ENCODE measurements at regions not wholly inside any gene's neighbourhood (a gene's known extent, or its start where the extent isn't known, plus 50 kb on each side); places are given as distances from the start of the nearest gene placed in this dataset.

- no peaks in the 10 kb centered on the region for H3K9me3 ChIP-seq
- no peak overlapping the region for H3K4me3 ChIP-seq
- H3K4me1 ChIP-seq: no peaks in the 10 kb centered on the region
- no peak overlapping the region for H3K27ac ChIP-seq
- no peak for DNase-seq (ENCODE audit: low spot score)
- TF ChIP-seq, protein P1, sequence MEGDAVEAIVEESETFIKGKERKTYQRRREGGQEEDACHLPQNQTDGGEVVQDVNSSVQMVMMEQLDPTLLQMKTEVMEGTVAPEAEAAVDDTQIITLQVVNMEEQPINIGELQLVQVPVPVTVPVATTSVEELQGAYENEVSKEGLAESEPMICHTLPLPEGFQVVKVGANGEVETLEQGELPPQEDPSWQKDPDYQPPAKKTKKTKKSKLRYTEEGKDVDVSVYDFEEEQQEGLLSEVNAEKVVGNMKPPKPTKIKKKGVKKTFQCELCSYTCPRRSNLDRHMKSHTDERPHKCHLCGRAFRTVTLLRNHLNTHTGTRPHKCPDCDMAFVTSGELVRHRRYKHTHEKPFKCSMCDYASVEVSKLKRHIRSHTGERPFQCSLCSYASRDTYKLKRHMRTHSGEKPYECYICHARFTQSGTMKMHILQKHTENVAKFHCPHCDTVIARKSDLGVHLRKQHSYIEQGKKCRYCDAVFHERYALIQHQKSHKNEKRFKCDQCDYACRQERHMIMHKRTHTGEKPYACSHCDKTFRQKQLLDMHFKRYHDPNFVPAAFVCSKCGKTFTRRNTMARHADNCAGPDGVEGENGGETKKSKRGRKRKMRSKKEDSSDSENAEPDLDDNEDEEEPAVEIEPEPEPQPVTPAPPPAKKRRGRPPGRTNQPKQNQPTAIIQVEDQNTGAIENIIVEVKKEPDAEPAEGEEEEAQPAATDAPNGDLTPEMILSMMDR (IDR thresholded peaks at IDR 0.05): no peak
- no peaks in the 10 kb centered on the region for H3K36me3 ChIP-seq
- no peaks in the 10 kb centered on the region for H3K27me3 ChIP-seq
Observed at GRCh38 chr3:76502076-76502475, 537.8 kb upstream of the ROBO2 start.

DNA sequence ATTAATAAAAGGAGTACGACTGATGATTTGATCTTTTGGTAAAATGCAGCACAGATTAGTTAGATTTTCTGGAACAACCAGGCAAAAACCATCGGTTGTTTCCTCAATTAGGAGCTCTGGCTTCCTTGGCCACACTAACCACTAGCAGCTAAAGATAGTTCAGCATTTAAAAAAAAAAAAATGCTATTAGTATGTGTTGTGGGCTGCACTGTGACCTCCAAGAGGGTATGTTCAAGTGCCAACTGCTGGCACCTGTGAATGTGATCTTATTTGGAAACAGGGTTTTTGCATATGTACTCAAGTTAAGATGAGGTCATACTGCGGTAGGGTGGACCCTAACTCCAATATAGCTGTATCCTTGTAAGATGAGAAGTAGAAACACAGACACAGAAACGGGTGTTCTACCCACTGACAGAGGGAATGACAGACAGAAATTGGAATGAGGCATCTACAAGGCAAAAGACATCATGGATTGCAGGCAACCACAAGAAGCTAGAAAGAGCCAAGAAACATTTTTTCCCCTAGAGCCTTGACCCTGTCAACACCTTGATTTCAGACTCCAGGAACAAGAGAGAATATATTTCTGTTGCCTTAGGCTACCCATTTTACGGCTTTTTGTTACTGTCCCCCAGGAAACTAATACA, 534.6 kb upstream of the ROBO2 start:
- H3K36me3 ChIP-seq: no peaks in the 10 kb centered on the region
- no peak overlapping the region for H3K4me3 ChIP-seq
- TF ChIP-seq, protein P1 (IDR thresholded peaks at IDR 0.05): no peak
- no peak for DNase-seq (ENCODE audit: low spot score)
- no peak overlapping the region for H3K27ac ChIP-seq
- H3K4me1 ChIP-seq: no peaks in the 10 kb centered on the region
- no peaks in the 10 kb centered on the region for H3K27me3 ChIP-seq
- H3K9me3 ChIP-seq: no peaks in the 10 kb centered on the region

DNA sequence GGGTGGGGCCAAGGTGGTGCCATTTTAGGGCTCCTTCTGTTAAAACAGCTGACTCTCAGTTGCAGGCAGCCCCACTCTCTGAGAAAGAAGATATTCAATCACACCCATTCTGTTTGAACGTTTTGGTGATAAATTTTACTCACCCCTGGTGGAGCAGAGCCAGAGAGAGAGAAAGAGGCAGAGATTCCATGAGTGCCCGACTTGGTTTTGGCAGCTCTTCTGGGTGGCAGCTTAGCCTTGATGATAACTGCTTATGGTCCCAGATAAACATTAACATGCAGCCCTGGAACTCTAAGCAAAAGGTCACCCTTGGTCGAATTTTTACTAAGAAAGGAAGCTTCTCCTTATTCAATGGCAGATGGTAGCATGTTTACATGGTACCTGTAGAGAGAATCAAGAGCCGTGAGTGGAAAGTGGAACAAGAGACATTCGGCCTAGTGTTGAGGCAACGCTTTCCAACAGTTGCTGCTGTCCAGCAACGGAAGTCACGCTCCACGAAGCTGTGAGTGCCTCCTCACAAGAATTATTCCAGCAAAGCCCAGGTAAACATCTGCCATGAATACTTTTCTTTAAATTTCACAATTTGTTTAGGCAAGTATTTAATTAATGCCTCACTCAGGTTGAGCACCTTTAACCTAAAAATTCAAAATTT, 530.6 kb upstream of the ROBO2 start:
- H3K36me3 ChIP-seq: no peaks in the 10 kb centered on the region
- DNase-seq (ENCODE audit: low spot score): no peak
- no peaks in the 10 kb centered on the region for H3K9me3 ChIP-seq
- H3K4me3 ChIP-seq: no peak overlapping the region
- H3K4me1 ChIP-seq: no peaks in the 10 kb centered on the region
- H3K27ac ChIP-seq: no peak overlapping the region
- H3K27me3 ChIP-seq: no peaks in the 10 kb centered on the region
- TF ChIP-seq, protein P1 (IDR thresholded peaks at IDR 0.05): no peak

GRCh38 chr3:76514836-76515235, 525.1 kb upstream of the ROBO2 start:
- H3K4me3 ChIP-seq: no peak overlapping the region
- no peaks in the 10 kb centered on the region for H3K36me3 ChIP-seq
- no peaks in the 10 kb centered on the region for H3K9me3 ChIP-seq
- H3K27me3 ChIP-seq: no peaks in the 10 kb centered on the region
- no peak for DNase-seq (ENCODE audit: low spot score)
- no peak overlapping the region for H3K27ac ChIP-seq
- no peaks in the 10 kb centered on the region for H3K4me1 ChIP-seq
- TF ChIP-seq, protein P1 (IDR thresholded peaks at IDR 0.05): no peak

DNA sequence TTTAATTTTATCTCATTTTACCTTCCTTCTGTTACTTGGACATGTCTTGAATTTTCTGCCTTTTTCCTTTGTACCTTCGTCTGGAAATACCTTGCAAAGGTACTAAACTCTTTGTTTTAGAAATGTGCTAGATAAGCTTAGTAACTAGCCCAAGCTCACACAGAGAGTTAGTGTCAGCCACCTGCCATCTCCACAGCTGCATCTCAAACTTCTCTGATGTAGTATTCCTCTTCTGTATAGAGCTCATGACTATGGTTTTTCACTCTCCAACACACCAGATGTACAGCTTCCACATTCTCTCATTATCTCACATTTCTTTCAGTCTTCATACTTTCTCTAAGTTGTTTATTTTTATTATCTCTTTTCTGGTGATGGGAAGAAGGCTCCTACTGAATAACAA, 516.6 kb upstream of the ROBO2 start:
- no peak for DNase-seq (ENCODE audit: low spot score)
- TF ChIP-seq, protein P1 (IDR thresholded peaks at IDR 0.05): no peak

DNA sequence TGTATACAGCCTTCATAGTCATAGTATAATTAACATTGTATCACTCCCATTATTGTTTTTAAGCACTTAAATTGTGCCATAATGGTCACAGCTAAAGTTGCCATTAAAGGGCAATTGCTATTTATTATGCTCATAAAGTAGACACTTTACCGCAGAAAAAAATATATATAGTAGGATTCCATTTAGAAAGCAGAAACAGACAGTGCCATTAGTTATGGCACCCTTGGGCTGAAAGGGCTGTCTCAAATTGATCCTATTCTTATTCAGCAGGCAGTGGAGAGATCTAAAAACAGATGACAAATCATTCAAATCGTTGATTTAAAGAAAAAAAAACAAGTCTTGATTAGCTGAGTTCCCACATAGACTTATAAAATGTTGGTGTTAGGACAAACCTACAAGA, 514.2 kb upstream of the ROBO2 start:
- no peak overlapping the region for H3K27ac ChIP-seq
- DNase-seq (ENCODE audit: low spot score): no peak
- TF ChIP-seq, protein P1 (IDR thresholded peaks at IDR 0.05): no peak
- H3K9me3 ChIP-seq: no peaks in the 10 kb centered on the region
- no peak overlapping the region for H3K4me3 ChIP-seq
- no peaks in the 10 kb centered on the region for H3K27me3 ChIP-seq
- H3K36me3 ChIP-seq: no peaks in the 10 kb centered on the region
- H3K4me1 ChIP-seq: no peaks in the 10 kb centered on the region

More for the DNA sequence above, 516.6 kb upstream of the ROBO2 start:
- H3K9me3 ChIP-seq: no peaks in the 10 kb centered on the region
- H3K27ac ChIP-seq: no peak overlapping the region
- no peaks in the 10 kb centered on the region for H3K27me3 ChIP-seq
- no peaks in the 10 kb centered on the region for H3K4me1 ChIP-seq
- H3K36me3 ChIP-seq: no peaks in the 10 kb centered on the region
- no peak overlapping the region for H3K4me3 ChIP-seq
